H1 (cell line): ENCODE measurements at regions not wholly inside any gene's neighbourhood (a gene's known extent, or its start where the extent isn't known, plus 50 kb on each side); places are given as distances from the start of the nearest gene placed in this dataset.

Experiments
- BRCA1 ChIP-seq: IDR thresholded peaks from 2 replicates; pipeline ENCODE4 v1.6.1; 2012; ENCODE audit warnings: low read depth, low read length, improper control_type of control experiment
- CEBPB ChIP-seq: IDR thresholded peaks from 2 replicates; pipeline ENCODE4 v1.6.1; 2012; ENCODE audit warnings: low read depth, low read length
- CREB1 ChIP-seq: IDR thresholded peaks from 2 replicates; pipeline ENCODE4 v1.6.1; 2012; ENCODE audit warnings: inconsistent platforms
- SIX5 ChIP-seq: IDR thresholded peaks from 2 replicates; pipeline ENCODE4 v1.6.1; 2011; ENCODE audit warnings: mild to moderate bottlenecking, low read depth, low read length
- TF ChIP-seq, protein P1 (sequence below): fragments of 300-600 bp; sonication (generic); IDR thresholded peaks from 2 replicates; pipeline ENCODE4 v1.7.1; 2012; ENCODE audit warnings: low read length, moderate library complexity, mild to moderate bottlenecking, inconsistent platforms; ENCODE audit not compliant: insufficient replicate concordance
- TF ChIP-seq, protein P2 (sequence below): IDR thresholded peaks from 2 replicates; pipeline ENCODE4 v1.6.1; 2011; ENCODE audit warnings: low read depth, mild to moderate bottlenecking, low read length; ENCODE audit not compliant: insufficient read depth
- TF ChIP-seq, protein P3 (sequence below): IDR thresholded peaks from 2 replicates; pipeline ENCODE4 v1.6.1; 2012; ENCODE audit warnings: inconsistent platforms
- TF ChIP-seq, protein P4 (sequence below): IDR thresholded peaks from 2 replicates; pipeline ENCODE4 v1.6.1; 2012; ENCODE audit warnings: low read length, inconsistent platforms

DNA sequence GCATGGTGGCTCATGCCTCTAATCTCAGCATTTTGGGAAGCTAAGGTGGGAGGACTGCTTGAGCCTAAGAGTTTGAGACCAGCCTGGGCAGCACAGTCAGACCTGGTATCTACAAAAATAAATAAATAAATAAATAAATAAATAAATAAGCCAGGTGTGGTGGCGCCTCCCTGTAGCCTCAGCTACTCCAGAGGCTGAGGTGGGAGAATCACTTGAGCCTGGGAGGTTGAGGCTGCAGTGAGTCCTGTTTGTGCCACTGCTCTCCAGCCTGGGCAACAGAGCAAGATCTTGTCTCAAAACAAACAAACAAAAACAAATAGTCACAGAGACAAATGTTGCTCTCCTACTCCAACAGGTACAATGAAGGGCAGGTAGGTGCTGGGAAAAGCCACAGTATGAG, 242.4 kb upstream of the POU3F1 start (continued):
- TF ChIP-seq, protein P1, sequence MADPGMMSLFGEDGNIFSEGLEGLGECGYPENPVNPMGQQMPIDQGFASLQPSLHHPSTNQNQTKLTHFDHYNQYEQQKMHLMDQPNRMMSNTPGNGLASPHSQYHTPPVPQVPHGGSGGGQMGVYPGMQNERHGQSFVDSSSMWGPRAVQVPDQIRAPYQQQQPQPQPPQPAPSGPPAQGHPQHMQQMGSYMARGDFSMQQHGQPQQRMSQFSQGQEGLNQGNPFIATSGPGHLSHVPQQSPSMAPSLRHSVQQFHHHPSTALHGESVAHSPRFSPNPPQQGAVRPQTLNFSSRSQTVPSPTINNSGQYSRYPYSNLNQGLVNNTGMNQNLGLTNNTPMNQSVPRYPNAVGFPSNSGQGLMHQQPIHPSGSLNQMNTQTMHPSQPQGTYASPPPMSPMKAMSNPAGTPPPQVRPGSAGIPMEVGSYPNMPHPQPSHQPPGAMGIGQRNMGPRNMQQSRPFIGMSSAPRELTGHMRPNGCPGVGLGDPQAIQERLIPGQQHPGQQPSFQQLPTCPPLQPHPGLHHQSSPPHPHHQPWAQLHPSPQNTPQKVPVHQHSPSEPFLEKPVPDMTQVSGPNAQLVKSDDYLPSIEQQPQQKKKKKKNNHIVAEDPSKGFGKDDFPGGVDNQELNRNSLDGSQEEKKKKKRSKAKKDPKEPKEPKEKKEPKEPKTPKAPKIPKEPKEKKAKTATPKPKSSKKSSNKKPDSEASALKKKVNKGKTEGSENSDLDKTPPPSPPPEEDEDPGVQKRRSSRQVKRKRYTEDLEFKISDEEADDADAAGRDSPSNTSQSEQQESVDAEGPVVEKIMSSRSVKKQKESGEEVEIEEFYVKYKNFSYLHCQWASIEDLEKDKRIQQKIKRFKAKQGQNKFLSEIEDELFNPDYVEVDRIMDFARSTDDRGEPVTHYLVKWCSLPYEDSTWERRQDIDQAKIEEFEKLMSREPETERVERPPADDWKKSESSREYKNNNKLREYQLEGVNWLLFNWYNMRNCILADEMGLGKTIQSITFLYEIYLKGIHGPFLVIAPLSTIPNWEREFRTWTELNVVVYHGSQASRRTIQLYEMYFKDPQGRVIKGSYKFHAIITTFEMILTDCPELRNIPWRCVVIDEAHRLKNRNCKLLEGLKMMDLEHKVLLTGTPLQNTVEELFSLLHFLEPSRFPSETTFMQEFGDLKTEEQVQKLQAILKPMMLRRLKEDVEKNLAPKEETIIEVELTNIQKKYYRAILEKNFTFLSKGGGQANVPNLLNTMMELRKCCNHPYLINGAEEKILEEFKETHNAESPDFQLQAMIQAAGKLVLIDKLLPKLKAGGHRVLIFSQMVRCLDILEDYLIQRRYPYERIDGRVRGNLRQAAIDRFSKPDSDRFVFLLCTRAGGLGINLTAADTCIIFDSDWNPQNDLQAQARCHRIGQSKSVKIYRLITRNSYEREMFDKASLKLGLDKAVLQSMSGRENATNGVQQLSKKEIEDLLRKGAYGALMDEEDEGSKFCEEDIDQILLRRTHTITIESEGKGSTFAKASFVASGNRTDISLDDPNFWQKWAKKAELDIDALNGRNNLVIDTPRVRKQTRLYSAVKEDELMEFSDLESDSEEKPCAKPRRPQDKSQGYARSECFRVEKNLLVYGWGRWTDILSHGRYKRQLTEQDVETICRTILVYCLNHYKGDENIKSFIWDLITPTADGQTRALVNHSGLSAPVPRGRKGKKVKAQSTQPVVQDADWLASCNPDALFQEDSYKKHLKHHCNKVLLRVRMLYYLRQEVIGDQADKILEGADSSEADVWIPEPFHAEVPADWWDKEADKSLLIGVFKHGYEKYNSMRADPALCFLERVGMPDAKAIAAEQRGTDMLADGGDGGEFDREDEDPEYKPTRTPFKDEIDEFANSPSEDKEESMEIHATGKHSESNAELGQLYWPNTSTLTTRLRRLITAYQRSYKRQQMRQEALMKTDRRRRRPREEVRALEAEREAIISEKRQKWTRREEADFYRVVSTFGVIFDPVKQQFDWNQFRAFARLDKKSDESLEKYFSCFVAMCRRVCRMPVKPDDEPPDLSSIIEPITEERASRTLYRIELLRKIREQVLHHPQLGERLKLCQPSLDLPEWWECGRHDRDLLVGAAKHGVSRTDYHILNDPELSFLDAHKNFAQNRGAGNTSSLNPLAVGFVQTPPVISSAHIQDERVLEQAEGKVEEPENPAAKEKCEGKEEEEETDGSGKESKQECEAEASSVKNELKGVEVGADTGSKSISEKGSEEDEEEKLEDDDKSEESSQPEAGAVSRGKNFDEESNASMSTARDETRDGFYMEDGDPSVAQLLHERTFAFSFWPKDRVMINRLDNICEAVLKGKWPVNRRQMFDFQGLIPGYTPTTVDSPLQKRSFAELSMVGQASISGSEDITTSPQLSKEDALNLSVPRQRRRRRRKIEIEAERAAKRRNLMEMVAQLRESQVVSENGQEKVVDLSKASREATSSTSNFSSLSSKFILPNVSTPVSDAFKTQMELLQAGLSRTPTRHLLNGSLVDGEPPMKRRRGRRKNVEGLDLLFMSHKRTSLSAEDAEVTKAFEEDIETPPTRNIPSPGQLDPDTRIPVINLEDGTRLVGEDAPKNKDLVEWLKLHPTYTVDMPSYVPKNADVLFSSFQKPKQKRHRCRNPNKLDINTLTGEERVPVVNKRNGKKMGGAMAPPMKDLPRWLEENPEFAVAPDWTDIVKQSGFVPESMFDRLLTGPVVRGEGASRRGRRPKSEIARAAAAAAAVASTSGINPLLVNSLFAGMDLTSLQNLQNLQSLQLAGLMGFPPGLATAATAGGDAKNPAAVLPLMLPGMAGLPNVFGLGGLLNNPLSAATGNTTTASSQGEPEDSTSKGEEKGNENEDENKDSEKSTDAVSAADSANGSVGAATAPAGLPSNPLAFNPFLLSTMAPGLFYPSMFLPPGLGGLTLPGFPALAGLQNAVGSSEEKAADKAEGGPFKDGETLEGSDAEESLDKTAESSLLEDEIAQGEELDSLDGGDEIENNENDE = no peak
- no peak for TF ChIP-seq CREB1
- TF ChIP-seq SIX5 = no peak
- TF ChIP-seq, protein P2, sequence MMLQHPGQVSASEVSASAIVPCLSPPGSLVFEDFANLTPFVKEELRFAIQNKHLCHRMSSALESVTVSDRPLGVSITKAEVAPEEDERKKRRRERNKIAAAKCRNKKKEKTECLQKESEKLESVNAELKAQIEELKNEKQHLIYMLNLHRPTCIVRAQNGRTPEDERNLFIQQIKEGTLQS = no peak
- TF ChIP-seq, protein P3, sequence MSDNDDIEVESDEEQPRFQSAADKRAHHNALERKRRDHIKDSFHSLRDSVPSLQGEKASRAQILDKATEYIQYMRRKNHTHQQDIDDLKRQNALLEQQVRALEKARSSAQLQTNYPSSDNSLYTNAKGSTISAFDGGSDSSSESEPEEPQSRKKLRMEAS = no peak
- TF ChIP-seq CEBPB = no peak
- TF ChIP-seq, protein P4, sequence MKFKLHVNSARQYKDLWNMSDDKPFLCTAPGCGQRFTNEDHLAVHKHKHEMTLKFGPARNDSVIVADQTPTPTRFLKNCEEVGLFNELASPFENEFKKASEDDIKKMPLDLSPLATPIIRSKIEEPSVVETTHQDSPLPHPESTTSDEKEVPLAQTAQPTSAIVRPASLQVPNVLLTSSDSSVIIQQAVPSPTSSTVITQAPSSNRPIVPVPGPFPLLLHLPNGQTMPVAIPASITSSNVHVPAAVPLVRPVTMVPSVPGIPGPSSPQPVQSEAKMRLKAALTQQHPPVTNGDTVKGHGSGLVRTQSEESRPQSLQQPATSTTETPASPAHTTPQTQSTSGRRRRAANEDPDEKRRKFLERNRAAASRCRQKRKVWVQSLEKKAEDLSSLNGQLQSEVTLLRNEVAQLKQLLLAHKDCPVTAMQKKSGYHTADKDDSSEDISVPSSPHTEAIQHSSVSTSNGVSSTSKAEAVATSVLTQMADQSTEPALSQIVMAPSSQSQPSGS = no peak
- no peak for TF ChIP-seq BRCA1
- TF ChIP-seq, all 59 proteins: peak for 0
